Type B pancreatic cell (in vitro differentiated cells): ENCODE measurements at regions not wholly inside any gene's neighbourhood (a gene's known extent, or its start where the extent isn't known, plus 50 kb on each side); places are given as distances from the start of the nearest gene placed in this dataset.

ENCODE experiments used
- DNase-seq: peaks from one replicate; pipeline ENCODE4 v3.0.0; 2021; ENCODE audit warnings: mixed read lengths; ENCODE audit not compliant: unreplicated experiment; ENCODE audit errors: extremely low spot score
- H3K27ac Mint-ChIP-seq: 2 replicates; pipeline ENCODE4 v1.8.0; 2021; ENCODE audit warnings: mild to moderate bottlenecking, mixed read lengths
- H3K27me3 Mint-ChIP-seq: 2 replicates; pipeline ENCODE4 v1.8.0; 2021; ENCODE audit warnings: mixed read lengths
- H3K36me3 Mint-ChIP-seq: 2 replicates; pipeline ENCODE4 v1.8.0; 2021; ENCODE audit warnings: mixed read lengths
- H3K4me1 Mint-ChIP-seq: one replicate; pipeline ENCODE4 v1.8.0; 2021; ENCODE audit warnings: mixed read lengths; ENCODE audit not compliant: unreplicated experiment
- H3K4me3 Mint-ChIP-seq: 2 replicates; pipeline ENCODE4 v1.8.0; 2021; ENCODE audit warnings: mild to moderate bottlenecking, mixed read lengths
- H3K9me3 Mint-ChIP-seq: 2 replicates; pipeline ENCODE4 v1.8.0; 2021; ENCODE audit warnings: mixed read lengths
- TF ChIP-seq, protein P1 (sequence below): fragments of 200-600 bp; sonication (generic); conservative IDR thresholded peaks from 2 replicates; pipeline ENCODE4 v1.5.0; 2021; ENCODE audit warnings: antibody characterized with exemption, mild to moderate bottlenecking

DNA sequence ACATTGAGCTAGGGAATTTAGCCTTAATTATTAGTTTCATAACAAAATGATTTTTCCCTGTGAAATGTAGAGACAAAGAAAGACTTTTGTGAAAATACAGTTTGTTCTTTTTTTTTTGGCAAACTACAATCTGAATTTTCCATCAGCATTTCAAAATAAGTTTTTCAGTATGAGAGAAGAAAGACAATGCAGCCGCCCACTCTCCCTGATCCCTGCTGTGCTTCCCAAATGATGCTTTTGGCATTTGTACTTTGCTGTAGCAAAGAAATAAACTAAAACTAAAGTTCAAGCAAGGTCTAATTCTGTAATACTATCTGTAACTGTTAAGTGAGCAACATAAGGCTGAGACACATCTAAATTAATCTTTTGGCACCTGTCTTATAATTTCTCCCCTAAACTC, 782.2 kb downstream of the VGLL3 start:
- no peaks in the 10 kb centered on the region for H3K36me3 Mint-ChIP-seq
- H3K27me3 Mint-ChIP-seq = no peaks in the 10 kb centered on the region
- no peak overlapping the region for H3K27ac Mint-ChIP-seq
- H3K9me3 Mint-ChIP-seq = no peaks in the 10 kb centered on the region
- TF ChIP-seq, protein P1, sequence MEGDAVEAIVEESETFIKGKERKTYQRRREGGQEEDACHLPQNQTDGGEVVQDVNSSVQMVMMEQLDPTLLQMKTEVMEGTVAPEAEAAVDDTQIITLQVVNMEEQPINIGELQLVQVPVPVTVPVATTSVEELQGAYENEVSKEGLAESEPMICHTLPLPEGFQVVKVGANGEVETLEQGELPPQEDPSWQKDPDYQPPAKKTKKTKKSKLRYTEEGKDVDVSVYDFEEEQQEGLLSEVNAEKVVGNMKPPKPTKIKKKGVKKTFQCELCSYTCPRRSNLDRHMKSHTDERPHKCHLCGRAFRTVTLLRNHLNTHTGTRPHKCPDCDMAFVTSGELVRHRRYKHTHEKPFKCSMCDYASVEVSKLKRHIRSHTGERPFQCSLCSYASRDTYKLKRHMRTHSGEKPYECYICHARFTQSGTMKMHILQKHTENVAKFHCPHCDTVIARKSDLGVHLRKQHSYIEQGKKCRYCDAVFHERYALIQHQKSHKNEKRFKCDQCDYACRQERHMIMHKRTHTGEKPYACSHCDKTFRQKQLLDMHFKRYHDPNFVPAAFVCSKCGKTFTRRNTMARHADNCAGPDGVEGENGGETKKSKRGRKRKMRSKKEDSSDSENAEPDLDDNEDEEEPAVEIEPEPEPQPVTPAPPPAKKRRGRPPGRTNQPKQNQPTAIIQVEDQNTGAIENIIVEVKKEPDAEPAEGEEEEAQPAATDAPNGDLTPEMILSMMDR = no peak
- no peak overlapping the region for H3K4me3 Mint-ChIP-seq
- no peak for DNase-seq
- no peaks in the 10 kb centered on the region for H3K4me1 Mint-ChIP-seq

DNA sequence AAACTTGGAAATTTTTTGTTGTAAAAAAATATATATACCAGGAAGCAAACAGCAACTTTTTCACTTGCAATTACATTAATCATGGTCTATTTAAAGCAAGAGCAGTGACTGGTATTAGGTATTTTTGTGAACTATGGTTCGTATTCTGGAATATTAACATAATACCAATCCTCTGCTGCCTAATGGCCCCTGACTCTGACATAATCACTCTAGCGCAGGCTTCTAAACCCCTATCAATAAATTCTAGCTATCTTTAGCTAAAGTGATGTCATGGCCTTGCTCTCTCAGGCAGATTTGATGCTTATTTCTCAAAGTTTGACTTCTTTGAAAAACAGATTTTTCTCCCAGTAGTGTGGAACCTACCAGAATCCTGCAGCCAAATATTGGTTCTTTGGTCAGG, 808.3 kb downstream of the VGLL3 start:
- Mint-ChIP-seq H3K9me3 (no peaks in the 10 kb centered on the region), H3K4me3 (no peak overlapping the region), H3K36me3 (no peaks in the 10 kb centered on the region), H3K27ac (no peak overlapping the region), H3K4me1 (no peaks in the 10 kb centered on the region), H3K27me3 (no peaks in the 10 kb centered on the region)
- TF ChIP-seq, protein P1 = no peak
- no peak for DNase-seq

DNA sequence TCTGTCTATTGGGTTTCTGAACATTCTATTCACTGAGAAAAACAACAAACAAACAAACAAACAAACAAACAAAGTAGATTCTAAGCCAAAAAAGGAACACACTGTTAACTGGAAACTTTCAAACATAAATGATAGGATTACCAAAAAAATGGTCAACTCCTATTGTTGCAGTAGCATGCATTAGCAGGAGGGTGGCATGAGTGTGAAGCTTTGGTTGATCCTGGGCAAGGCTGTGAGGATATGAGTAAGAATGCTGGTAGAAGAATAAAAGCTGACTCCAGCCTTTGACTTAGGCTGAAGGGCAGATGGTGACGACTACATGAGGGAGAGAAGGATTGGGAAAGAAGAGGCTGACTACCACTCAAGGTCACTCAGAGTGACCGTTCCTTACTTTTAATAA, 810.3 kb downstream of the VGLL3 start:
- no peak overlapping the region for H3K27ac Mint-ChIP-seq
- no peak for DNase-seq
- peaks cover 8% of the 10 kb centered on the region for H3K4me1 Mint-ChIP-seq
- TF ChIP-seq, protein P1 = peak; percentile 26
- no peaks in the 10 kb centered on the region for H3K36me3 Mint-ChIP-seq
- H3K9me3 Mint-ChIP-seq = no peaks in the 10 kb centered on the region
- no peaks in the 10 kb centered on the region for H3K27me3 Mint-ChIP-seq
- no peak overlapping the region for H3K4me3 Mint-ChIP-seq

DNA sequence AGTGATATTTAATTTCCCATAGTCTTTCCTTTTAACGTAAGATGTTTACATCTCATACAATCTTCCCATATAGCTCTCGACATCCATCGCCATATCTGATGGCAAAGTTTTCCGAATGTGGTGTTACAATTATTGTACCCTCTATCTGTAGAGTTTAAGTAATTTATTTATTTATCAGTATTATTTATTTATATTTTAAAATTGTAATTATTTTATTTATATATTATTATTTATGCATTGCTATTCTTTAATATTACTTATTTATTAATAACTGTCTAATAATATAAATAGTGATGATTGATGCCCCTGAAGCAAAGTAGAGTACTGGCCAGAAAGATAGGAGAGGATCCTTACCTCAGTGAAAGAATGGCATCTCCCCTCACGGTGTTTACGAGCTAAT, 812.9 kb downstream of the VGLL3 start:
- no peaks in the 10 kb centered on the region for H3K9me3 Mint-ChIP-seq
- TF ChIP-seq, protein P1 = no peak
- no peaks in the 10 kb centered on the region for H3K36me3 Mint-ChIP-seq
- H3K4me1 Mint-ChIP-seq = peaks cover 15% of the 10 kb centered on the region
- no peak overlapping the region for H3K4me3 Mint-ChIP-seq
- H3K27me3 Mint-ChIP-seq = no peaks in the 10 kb centered on the region
- H3K27ac Mint-ChIP-seq = no peak overlapping the region
- DNase-seq = no peak

DNA sequence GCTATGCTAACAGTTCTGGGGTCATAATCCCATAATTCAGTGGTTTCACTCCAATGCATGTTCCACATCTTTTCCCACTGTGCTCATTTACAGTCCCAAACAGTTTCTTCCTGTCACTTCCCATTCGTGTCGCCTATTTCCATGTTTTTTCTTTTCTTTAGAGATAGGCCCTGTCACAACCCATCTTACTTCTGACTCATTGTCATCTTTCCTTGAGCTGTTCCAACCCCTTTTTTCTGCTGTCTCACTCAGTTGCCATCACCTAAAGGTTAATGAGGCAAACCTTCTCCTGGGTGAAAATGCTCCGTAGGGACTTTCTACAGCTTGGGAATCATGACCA, 814.5 kb downstream of the VGLL3 start:
- DNase-seq = no peak
- H3K27me3 Mint-ChIP-seq = no peaks in the 10 kb centered on the region
- TF ChIP-seq, protein P1 = no peak
- H3K27ac Mint-ChIP-seq = no peak overlapping the region
- no peaks in the 10 kb centered on the region for H3K36me3 Mint-ChIP-seq
- no peaks in the 10 kb centered on the region for H3K9me3 Mint-ChIP-seq
- H3K4me1 Mint-ChIP-seq = peaks cover 15% of the 10 kb centered on the region
- no peak overlapping the region for H3K4me3 Mint-ChIP-seq
